ENCODE measurements at regions not wholly inside any gene's neighbourhood (a gene's known extent, or its start where the extent isn't known, plus 50 kb on each side); places are given as distances from the start of the nearest gene placed in this dataset.

- Histone ChIP-seq H3K4me2 (ENCODE audit: low read length) (no peak overlapping the region), H3K4me1 (ENCODE audit: insufficient read depth, low read length, poor library complexity, severe bottlenecking) (no peaks in the 10 kb centered on the region), H3K9me2 (ENCODE audit: insufficient read depth, low read length) (no peaks in the 10 kb centered on the region), H3K9me3 (ENCODE audit: low read length) (no peaks in the 10 kb centered on the region), H3K79me2 (ENCODE audit: insufficient read depth, low read depth, low read length) (no peaks in the 10 kb centered on the region), H4K20me1 (ENCODE audit: insufficient read depth, low read length) (no peaks in the 10 kb centered on the region), H2AFZ (ENCODE audit: low read length) (no peak overlapping the region), H3K4me3 (ENCODE audit: low read depth, low read length, poor library complexity, severe bottlenecking) (no peak overlapping the region), H3K36me3 (ENCODE audit: insufficient read depth, low read length) (no peaks in the 10 kb centered on the region), H3K27ac (ENCODE audit: low read depth, low read length, poor library complexity, severe bottlenecking) (no peak overlapping the region)
- BruUV-seq (replicated peaks): no TSS peak
- TF ChIP-seq EZH2phosphoT487 (IDR thresholded peaks at IDR 0.05; ENCODE audit: borderline replicate concordance, low read depth, low read length): no peak
- intact Hi-C loops (cut with micrococcal nuclease; ENCODE audit: unreplicated experiment): no loop called here
- POLR2A ChIA-PET: no interaction called here
- CTCF ChIA-PET (ENCODE audit: unreplicated experiment): no interaction called here
- no peak for DNase-seq (ENCODE audit: low spot score)
These were observed 290.5 kb upstream of the ZFP64 start for GRCh38 chr20:52482044-52482443.

DNA sequence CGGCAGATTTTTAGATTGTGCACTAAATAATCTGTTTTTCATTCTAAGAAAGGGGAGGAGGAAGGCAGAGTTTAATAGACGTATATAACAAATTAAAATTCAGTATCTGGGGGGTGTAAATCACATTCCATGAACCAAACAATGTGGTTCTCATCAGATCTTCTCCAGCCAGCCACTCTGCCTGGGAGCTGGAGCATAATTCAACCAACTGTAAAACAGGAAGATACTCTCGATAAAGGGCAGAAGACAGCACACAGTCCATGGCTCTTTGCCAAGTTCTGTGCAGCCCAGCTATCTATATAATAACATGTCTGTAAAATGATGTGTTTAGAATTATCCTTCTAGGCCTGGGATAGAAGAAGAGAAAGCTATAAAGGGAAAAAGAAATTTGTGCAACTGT, 289.9 kb upstream of the ZFP64 start:
- CTCF ChIA-PET (ENCODE audit: unreplicated experiment): no interaction called here
- BruUV-seq (replicated peaks): no TSS peak

DNA sequence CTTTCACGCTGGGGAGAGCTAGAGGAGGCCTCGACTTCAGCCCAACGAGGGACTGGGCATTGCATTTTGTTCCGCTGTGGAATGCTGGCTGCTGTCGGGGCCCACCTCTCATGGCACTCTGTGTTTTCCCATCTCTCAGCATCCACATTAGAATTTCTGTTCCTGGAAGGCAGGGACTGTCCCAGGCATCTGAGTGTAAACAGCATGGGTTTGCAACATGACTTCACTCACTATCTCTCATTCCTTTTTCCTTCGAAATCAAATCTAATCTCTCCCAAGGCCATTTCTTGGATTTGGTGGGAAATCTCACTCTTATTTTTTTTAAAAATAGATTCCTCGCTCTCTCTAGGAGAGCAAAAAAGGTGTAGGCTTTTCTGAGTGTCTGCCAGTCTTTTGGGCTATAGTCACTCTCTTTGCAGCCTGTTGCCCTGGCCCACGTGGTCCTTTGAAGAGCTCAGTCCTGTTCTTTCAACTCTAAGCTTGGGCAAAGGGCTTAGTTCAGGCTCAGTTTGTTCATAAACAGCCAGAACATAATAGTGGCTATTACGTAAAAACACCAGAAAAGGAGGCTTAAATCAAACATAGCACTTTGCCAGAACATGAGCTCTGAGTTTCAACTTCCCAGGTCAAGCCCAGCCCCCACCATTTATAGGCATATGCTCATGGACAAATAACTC, 284.6 kb upstream of the ZFP64 start:
- ChIA-PET CTCF (ENCODE audit: unreplicated experiment) (no interaction called here), POLR2A (interaction anchor here (0.6 kb wide), 1 partner anchor 8 kb away, joined by 4 read pairs; no protein-coding TSS in a partner anchor)
- Histone ChIP-seq H3K36me3 (ENCODE audit: insufficient read depth, low read length) (no peaks in the 10 kb centered on the region), H3K9me2 (ENCODE audit: insufficient read depth, low read length) (no peaks in the 10 kb centered on the region), H3K4me3 (ENCODE audit: low read depth, low read length, poor library complexity, severe bottlenecking) (no peak overlapping the region), H4K20me1 (ENCODE audit: insufficient read depth, low read length) (no peaks in the 10 kb centered on the region), H3K79me2 (ENCODE audit: insufficient read depth, low read depth, low read length) (no peaks in the 10 kb centered on the region), H3K4me1 (ENCODE audit: insufficient read depth, low read length, poor library complexity, severe bottlenecking) (no peaks in the 10 kb centered on the region), H3K27ac (ENCODE audit: low read depth, low read length, poor library complexity, severe bottlenecking) (no peak overlapping the region), H2AFZ (ENCODE audit: low read length) (no peak overlapping the region), H3K4me2 (ENCODE audit: low read length) (no peak overlapping the region), H3K9me3 (ENCODE audit: low read length) (no peaks in the 10 kb centered on the region)
- intact Hi-C loops (cut with micrococcal nuclease; ENCODE audit: unreplicated experiment): no loop called here
- no TSS peak for BruUV-seq (replicated peaks)
- no peak for DNase-seq (ENCODE audit: low spot score)
- no peak for TF ChIP-seq EZH2phosphoT487 (IDR thresholded peaks at IDR 0.05; ENCODE audit: borderline replicate concordance, low read depth, low read length)
- TF ChIP-seq, protein P1, sequence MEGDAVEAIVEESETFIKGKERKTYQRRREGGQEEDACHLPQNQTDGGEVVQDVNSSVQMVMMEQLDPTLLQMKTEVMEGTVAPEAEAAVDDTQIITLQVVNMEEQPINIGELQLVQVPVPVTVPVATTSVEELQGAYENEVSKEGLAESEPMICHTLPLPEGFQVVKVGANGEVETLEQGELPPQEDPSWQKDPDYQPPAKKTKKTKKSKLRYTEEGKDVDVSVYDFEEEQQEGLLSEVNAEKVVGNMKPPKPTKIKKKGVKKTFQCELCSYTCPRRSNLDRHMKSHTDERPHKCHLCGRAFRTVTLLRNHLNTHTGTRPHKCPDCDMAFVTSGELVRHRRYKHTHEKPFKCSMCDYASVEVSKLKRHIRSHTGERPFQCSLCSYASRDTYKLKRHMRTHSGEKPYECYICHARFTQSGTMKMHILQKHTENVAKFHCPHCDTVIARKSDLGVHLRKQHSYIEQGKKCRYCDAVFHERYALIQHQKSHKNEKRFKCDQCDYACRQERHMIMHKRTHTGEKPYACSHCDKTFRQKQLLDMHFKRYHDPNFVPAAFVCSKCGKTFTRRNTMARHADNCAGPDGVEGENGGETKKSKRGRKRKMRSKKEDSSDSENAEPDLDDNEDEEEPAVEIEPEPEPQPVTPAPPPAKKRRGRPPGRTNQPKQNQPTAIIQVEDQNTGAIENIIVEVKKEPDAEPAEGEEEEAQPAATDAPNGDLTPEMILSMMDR (conservative IDR thresholded peaks at IDR 0.05; ENCODE audit: low read length): no peak

More for the DNA sequence above, 289.9 kb upstream of the ZFP64 start:
- H3K36me3 ChIP-seq (ENCODE audit: insufficient read depth, low read length): no peaks in the 10 kb centered on the region
- H3K4me1 ChIP-seq (ENCODE audit: insufficient read depth, low read length, poor library complexity, severe bottlenecking): no peaks in the 10 kb centered on the region
- intact Hi-C loops (cut with micrococcal nuclease; ENCODE audit: unreplicated experiment): no loop called here
- H3K4me3 ChIP-seq (ENCODE audit: low read depth, low read length, poor library complexity, severe bottlenecking): no peak overlapping the region
- no peak for TF ChIP-seq EZH2phosphoT487 (IDR thresholded peaks at IDR 0.05; ENCODE audit: borderline replicate concordance, low read depth, low read length)
- TF ChIP-seq, protein P1 (conservative IDR thresholded peaks at IDR 0.05; ENCODE audit: low read length): no peak
- H3K79me2 ChIP-seq (ENCODE audit: insufficient read depth, low read depth, low read length): no peaks in the 10 kb centered on the region
- no peak for DNase-seq (ENCODE audit: low spot score)
- H2AFZ ChIP-seq (ENCODE audit: low read length): no peak overlapping the region
- H3K9me3 ChIP-seq (ENCODE audit: low read length): no peaks in the 10 kb centered on the region
- no peak overlapping the region for H3K27ac ChIP-seq (ENCODE audit: low read depth, low read length, poor library complexity, severe bottlenecking)
- POLR2A ChIA-PET: no interaction called here
- no peaks in the 10 kb centered on the region for H4K20me1 ChIP-seq (ENCODE audit: insufficient read depth, low read length)
- no peaks in the 10 kb centered on the region for H3K9me2 ChIP-seq (ENCODE audit: insufficient read depth, low read length)
- H3K4me2 ChIP-seq (ENCODE audit: low read length): no peak overlapping the region
